Esophagus mucosa (tissue), 1 donor: ENCODE measurements at regions not wholly inside any gene's neighbourhood (a gene's known extent, or its start where the extent isn't known, plus 50 kb on each side); places are given as distances from the start of the nearest gene placed in this dataset.
"Not testable (repeated sequence)": the region's sequence is repeated elsewhere in the genome, so short reads cannot be mapped to it uniquely, and the experiment has no call there.

Experiments
- ATAC-seq: fragments of 200-7000 bp; cut with Tn5 transposase; one replicate; pipeline ENCODE4 v1.9.1; 2020
- donor health status: DM: yes; HTN: yes; CAD: no.

DNA sequence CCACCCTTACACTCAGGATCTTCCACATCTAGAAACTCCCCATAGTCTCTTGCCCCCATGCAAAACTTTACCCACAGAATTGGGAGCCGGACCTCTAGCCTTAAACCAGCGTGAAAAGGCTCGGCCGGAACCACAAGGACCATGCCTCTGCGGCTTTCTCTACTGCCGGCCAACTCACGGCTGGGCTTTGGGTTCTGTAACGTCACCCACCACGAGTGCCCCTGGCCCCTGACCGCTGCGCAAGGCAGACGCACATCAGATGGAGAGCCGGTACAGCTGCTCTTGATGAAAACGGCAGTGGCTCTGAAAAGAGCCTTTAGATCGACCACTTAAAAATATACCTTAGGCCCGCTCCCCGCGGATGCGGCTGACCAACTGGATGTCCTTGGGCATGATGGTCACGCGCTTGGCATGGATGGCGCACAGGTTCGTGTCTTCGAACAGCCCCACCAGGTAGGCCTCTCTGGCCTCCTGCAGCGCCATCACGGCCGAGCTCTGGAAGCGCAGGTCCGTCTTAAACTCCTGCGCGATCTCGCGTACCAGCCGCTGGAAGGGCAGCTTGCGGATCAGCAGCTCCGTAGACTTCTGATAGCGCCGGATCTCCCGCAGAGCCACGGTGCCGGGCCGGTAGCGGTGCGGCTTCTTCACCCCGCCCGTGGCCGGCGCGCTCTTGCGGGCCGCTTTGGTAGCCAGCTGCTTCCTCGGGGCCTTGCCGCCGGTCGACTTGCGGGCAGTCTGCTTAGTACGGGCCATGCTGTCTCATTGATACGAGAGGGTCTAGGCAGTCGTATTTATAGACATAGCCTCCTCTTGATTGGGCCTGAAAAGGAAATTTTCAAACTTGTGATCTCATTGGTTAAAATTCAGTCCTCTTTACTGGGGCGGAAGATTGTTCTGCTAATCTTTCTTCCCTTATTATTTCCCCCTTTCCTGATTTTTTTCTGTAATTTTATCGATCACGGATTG lies 66.3 kb downstream of the FAM72C start:
- peak; percentile 37 for ATAC-seq

DNA sequence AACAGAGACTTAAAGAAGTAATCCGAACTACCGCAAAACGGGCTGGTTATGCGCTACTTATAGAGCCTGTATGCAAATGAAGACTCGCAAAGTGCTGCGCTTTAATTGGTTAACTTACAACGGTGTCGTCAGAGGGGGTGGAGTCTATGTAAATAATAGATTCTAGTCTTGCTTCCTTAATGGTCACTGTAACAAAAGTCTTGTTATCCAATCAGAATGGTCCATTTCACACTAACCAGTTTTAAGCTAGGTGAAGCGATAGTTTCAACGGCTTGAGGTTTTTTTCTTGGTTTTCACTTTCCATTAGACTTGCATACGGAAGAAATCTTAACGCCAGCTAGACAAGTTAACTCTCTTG lies 67.2 kb downstream of the FAM72C start:
- peak; percentile 97 for ATAC-seq

DNA sequence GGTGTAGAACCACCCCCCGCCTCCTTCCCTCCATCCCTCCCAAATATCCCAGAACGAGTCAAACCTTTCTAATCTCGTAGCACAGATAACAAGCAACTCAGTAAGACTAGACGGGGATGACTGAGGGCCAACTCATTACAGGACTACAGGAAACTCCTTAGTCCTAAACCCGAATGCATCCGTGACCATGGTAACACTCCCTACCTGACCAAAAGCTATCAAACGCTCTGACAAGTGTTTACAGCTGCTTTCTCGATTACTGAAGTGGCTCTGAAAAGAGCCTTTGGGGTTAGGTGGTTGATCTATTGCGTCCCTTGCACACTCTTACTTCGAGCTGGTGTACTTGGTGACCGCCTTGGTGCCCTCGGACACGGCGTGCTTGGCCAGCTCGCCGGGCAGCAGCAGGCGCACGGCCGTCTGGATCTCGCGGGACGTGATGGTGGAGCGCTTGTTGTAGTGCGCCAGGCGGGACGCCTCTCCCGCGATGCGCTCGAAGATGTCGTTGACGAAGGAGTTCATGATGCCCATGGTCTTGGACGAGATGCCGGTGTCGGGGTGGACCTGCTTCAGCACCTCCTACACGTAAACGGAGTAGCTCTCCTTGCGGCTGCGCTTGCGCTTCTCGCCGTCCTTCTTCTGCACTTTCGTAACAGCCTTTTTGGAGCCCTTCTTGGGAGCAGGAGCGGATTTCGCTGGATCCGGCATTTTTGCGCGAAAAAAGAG lies 67.7 kb downstream of the FAM72C start:
- ATAC-seq: peak; percentile 27

DNA sequence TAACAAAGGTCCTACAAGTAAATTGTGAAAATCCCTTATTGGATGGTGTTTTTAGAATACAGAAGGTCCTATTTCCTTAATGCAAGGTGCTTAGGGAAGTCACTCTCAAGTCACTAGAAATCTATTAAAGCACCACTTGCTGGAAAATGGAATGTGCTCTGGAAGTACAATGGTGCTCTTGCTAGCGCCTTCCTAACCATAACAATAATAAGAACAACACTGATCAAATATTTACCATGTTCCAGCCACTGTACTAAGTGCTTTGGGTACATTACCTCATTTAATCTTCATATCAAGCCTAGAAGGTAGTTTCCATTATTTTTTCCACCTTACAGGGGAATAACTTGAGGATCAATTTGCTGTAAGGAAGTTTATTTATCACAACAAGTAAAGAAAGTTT lies 75.4 kb downstream of the FAM72C start:
- ATAC-seq: not testable (repeated sequence)

DNA sequence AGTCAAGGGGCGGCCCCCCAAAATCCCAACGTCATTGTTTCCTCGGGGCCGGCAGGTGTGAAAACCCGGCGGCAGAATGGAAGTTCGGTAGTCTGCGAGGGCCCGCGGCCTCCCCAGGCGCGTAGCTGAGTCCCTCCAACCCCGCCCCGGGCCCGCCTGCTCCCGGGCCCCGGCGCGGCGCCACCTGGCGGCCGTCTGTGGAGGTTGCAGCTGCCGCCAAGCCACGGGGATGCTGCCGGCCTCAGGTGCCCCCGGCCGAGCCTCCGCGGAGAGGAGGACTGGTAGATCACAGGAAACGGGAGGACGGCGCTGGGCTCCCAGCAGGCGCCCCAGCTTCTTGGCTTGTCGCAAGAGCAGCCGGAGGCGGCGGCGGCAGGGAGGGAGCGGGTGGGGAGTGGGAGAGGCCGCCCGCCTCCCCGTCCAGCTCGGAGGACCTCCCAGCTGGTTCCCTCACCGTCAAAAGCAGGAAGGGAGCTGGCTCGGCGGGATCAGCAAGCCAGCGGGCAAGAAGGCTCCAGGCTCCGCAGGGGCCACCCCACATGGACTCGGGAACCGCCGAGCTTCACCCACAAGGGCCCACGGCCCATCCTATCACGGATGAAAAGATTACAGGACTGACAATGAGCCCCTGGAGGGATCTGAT lies 86.7 kb downstream of the FAM72C start:
- ATAC-seq: peak; percentile 95

DNA sequence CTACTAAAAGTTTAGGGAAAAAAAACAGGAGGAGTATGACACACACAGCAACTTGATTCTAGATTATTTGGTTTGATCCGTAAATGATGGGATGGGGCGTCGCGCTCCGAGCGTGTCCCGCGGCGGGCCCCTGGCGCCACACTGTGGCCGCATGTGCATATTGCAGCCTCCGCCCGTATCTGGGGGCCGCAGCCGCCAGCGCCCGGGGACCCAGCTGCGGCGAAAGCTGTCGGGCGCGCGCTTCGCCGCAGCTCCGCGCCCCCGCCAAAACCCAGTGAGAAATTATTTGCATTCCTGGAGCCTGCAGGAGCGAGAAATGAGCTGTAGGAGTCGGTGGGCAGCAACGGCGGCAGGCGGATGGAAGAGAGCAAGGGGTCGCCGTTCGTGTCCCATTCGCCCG lies 87.3 kb downstream of the FAM72C start:
- peak; percentile 79 for ATAC-seq

DNA sequence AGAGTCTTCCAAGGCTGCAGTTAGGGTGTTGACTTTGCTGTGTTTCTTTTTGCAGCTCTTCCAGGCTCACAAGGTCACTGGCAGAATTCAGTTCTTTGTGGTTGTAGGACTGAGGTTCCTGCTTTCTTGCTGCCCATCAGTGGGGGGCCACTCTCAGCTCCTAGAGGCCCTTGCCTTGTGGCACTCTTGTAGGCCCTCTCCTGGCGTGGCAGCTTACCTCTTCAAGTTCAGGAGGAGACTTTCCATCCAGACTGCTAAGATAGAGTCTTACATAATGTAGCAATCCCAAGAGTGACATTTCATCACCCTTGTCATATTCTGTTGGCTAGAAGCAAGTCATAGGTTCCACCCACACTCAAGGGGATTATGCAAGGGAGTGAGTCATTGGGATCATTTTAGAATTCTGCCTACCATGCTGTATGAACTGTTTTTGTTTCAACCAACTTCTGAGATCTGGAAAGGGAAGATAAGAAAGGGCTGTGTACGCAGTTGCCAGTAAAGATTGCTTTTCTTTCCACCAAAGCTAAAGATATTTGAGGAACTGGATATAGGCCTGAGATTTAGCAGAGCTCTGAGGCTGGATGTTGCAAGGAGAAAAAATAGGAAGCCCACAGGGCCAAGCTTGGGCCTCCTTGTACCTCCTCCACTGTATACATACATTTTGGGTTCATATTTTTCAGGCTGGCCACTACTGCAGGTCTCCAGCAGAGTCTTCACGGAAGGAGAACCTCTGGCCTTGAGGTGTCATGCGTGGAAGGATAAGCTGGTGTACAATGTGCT lies 91.8 kb downstream of the FAM72C start:
- peak; percentile 93 for ATAC-seq

DNA sequence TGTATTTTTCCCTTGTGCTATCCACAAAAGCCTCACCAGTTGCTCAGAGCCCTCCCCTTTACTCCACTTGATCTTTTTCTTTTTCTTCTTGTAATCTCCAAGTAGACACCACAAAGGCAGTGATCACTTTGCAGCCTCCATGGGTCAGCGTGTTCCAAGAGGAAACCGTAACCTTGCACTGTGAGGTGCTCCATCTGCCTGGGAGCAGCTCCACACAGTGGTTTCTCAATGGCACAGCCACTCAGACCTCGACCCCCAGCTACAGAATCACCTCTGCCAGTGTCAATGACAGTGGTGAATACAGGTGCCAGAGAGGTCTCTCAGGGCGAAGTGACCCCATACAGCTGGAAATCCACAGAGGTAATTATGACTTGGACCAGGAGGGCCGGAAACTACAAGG lies 95.8 kb downstream of the FAM72C start:
- not testable (repeated sequence) for ATAC-seq

DNA sequence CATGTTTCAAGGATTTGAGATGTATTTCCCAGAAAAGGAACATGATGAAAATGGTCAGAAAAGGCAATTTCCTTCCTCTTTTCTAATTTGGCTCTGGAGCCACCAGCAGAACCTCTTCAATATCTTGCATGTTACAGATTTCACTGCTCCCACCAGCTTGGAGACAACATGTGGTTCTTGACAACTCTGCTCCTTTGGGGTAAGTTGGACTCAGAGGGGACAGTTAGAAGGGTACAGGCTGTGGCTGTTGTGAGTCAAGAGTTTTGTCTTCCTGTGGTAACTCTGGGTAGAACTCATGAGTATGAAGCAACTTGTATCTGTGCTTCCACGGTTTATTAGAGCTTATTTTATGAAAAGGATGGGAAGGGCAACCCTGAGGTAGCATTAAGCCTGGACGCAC lies 97.2 kb downstream of the FAM72C start:
- not testable (repeated sequence) for ATAC-seq

DNA sequence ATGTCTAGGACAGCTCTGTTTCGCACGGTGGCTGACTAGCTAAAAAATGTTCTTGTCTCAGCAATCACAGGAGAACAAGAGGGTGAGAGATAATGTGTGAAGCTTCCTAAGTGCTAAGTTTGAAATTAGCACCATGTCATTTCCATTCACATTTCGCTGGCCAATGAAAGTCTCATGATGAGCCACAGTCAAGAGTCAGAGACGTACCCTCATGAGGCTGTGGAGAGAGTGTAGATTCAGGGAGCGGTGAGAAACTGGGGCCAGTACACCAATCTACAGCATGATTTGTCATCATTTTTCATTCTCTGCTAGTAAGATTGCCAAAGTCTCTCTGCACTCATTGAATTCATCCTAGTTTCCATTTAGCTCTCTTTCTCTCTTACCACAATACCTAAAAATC lies 98.1 kb downstream of the FAM72C start:
- ATAC-seq: not testable (repeated sequence)

DNA sequence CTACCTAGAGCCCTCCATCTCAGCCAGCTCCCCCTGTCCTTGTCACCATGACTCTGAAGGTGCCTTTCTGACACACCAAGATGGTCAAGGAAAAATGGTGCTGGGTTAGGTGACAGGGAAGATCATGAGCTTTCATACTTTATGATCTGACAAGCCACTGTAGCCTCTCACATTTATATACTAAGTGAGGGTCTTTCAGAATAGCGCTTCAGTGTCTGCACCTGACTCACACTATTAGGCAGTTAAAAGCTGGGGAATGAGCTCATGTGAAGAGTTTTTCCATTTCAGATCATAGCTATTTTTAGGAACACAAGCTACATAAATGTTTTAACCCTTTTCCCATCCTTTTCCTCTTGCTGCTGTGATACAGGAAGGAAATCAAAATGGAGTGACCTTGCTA lies 101.4 kb downstream of the FAM72C start:
- ATAC-seq: not testable (repeated sequence)

DNA sequence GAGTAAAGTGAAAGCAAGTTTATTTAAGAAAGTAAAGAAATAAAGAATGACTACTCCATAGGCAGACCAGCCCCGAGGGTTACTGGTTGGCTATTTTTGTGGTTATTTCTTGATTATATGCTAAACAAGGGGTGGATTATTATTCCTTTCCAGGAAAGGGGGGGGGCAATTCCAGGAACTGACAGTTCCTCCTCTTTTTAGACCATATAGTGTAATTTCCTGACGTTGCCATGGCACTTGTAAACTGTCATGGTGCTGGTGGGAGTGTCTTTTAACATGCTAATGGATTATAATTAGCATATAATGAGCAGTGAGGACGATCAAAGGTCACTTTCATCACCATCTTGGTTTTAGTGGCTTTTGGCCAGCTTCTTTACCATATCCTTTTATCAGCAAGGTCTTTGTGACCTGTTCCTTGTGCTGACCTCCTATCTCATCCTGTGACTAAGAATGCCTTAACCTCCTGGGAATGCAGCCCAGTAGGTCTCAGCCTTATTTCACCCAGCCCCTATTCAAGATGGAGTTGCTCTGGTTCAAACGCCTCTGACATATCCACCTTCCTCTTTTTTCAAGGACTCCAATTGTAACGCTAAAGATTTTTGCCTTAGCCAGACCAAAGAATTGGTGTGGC lies 104.1 kb downstream of the FAM72C start:
- not testable (repeated sequence) for ATAC-seq

DNA sequence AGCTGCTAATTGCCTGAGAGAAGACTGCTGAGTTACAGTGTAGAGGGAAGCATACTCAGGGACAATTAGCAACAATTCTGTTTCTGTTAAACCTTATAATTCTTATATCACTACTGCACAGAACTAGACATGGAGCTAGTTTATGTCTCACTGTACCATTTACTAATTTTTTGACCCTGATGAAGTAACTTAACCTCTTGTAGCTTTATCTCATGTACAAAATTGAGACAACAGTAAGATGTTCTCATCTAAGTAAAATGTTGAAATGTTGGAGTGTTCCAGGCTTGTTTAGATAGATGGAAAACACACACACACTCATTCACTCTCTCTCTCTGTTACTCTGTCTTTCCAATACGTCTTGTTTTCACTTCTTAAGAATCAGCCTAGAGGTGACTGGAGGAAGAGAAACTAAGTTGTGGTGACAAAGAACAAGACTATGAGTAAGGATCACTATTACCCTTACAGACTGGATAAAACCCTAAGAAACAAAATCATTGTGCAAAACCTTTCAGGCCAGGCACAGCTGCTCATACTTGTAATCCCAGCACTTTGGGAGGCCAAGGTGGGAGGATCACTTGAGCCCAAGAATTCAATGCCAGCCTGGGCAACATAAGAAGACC lies 107.8 kb downstream of the FAM72C start:
- ATAC-seq: not testable (repeated sequence)

DNA sequence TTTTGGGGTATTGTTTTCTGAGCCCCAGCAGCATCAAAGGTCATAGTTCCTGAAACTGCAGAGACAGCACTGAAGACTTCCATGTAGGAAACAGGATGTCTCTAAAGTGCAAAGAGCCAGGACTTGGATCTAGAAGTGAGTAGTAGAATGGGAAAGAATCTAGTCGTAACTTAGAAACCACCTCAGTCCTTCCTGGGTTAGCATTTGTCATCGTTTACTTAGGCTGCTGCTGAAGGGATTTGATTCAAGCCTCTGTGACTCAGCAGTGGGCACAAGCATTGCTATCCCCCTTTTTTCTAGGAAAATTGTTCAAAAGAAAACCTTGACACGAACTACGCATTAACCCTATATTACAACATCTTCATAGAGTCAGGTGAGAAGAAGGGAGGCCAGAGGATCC lies 109.1 kb downstream of the FAM72C start:
- not testable (repeated sequence) for ATAC-seq

DNA sequence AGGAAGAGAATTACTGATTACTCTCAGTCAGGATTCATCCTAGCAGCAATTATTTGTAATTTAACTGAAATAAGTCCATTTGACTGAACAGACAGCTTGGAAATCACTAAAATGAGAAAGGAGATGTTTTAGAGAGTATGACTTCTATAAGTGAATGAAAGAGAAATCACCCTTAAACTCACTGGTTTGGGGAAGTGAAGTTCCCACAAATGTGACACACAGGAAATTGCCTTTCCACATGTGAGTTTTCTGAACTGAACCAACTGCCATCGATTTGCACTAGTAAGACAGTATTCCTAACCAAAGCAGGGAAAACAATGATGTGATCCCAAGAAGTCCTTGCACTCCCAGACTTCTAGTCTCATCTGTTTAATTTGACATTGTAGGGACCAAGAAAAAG lies 110.5 kb downstream of the FAM72C start:
- ATAC-seq: not testable (repeated sequence)

DNA sequence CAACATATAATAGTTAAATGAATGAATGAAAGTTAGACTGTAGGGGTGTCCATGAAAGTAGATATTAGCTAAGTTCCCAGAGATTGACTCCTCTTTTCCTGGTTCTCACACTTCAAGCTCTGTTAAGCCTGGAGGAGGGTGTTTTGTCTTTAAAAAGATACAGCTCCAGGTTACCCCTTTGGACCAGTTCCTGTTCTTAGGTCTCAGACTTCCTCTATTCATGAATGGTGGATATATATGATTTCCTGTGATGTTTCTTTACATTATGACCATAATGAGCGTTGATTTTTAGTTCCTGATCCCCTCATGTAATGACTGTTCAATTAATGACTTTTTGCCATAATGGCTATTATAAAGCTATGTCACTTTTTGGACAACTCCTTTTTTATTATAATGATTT lies 115.9 kb downstream of the FAM72C start:
- ATAC-seq: not testable (repeated sequence)

DNA sequence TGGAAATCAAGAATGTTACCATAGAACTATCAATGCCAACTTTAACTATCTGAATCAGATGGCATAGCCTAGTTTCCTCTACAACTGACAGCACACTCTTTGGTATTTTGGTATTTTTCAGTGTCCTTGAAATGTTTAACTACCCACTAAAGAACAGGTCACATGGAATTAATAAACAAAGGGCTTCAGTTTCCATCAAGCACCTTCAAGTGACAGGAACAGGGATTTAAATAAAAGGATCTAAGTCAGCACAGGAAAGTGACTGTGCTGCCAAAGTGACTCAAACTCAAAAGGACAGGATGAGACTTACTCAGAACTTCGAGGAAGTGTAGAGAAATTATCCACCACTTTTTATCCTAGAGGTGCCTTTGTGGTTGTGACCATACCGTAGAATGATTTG lies 117.7 kb downstream of the FAM72C start:
- not testable (repeated sequence) for ATAC-seq

DNA sequence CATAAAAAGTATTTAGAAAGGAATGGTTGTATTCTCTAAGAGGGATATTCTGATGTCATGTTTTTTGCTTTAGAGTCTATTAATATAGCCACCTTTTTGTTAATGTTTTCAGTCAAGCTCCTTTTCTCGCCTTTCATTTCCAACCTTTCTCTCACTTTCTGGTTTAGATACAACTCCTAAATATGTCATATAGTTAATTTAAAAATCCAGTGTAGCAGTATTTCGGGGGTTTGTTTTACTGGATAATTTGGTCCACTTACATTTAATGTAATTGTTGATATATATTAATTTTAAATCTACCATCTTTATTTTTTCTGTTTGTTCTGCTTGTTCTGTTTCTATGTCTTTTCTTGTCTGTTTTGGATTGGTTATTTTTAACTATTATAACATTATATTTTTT lies 121.1 kb downstream of the FAM72C start:
- not testable (repeated sequence) for ATAC-seq

DNA sequence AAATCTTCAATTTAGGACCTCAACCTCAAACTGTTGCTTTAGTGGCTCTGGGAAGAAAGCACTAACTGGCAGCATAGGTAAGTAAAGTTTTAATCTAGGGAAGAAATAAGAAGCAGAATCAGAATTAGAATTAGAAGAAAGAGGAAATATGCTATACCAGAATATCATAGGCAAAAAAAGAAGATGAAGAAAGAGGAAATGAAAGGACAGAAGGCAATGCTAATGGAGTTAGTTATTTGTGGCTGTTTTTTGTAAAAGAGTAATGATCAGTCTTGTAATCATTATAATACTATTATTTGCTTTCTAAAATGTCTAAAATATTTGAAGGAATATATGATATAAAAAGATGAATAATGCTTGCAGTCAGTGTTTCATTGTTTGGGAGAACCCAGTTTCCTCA lies 122.9 kb downstream of the FAM72C start:
- ATAC-seq: not testable (repeated sequence)

DNA sequence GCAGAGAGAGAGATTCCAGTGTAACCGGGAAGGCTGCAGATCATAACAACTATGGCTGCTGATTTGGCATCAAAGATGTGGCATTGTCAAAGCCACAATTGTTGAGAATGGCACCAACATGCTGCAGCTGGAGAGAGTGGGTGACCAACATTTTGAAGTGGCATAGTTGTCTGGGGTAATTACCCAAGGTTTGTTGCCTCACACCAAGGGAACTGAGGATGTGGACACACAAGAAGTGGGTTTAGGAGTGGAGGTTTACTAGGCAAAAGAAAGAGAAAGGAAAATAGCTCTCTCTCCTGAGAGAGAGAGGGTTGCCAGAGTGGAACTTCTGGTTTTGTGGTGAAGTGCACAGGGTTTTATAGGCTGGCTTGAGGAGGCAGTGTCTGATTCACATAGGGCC lies 126.6 kb downstream of the FAM72C start:
- ATAC-seq: not testable (repeated sequence)

DNA sequence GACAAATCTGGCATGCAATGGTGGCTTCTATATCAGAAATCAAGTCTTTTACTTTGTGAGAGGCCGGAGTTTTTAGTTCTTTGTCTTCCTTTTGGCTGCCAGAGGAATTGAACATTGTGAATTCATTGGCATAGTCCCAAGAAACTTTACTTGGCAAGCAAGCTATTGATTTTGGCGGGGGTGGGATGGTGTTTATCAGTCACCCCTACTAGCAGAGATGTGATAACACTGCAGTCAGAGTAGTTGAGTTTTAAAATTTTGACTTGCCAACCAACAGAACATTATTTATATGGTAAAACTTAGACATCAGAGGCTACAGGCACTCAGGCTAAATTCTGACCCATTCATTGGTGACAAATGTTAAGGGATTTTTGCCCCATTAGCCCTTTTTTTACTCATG lies 129.7 kb downstream of the FAM72C start:
- not testable (repeated sequence) for ATAC-seq
